ENCODE measurements at regions not wholly inside any gene's neighbourhood (a gene's known extent, or its start where the extent isn't known, plus 50 kb on each side); places are given as distances from the start of the nearest gene placed in this dataset.

DNA sequence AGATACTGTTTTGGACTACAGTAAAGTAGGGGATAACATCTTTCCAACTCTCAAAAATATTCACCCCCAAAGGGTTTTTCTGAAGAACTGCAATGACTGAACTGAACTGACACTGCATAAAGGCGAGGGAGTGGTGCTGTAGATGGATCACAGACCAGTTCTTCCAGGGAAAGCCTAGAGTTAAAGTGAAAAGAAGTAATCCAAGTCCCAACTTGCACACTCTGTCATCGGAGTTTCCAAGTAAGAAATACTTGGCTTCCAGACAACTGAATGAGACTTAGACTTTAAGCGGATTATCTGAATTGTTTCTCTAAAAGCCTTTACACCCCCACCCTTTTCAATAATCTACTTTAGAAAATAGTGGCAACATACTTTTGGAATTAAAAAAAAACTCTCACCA lies 134.1 kb upstream of the PREP start:
- Histone ChIP-seq H2AFZ (ENCODE audit: low read depth, low read length, severe bottlenecking) (no peak overlapping the region), H3F3A (ENCODE audit: insufficient read depth) (no peaks in the 10 kb centered on the region), H3K4me3 (ENCODE audit: insufficient read depth, low read length, poor library complexity, severe bottlenecking) (no peak overlapping the region), H3K9me3 (ENCODE audit: insufficient read depth, low read length) (no peaks in the 10 kb centered on the region), H3K4me2 (ENCODE audit: low read depth, low read length, poor library complexity, severe bottlenecking) (no peak overlapping the region), H4K20me1 (ENCODE audit: low read depth, low read length) (no peaks in the 10 kb centered on the region), H3K9ac (ENCODE audit: low read length) (no peak overlapping the region), H3K27me3 (ENCODE audit: low read length) (no peaks in the 10 kb centered on the region), H3K79me2 (ENCODE audit: insufficient read depth, low read length) (no peaks in the 10 kb centered on the region), H3K27ac (ENCODE audit: low read depth, low read length) (no peak overlapping the region), H3K36me3 (ENCODE audit: low read length) (no peaks in the 10 kb centered on the region), H3K9me2 (replicated peaks; ENCODE audit: insufficient read depth, low read length) (no peaks in the 10 kb centered on the region)
- no peak for TF ChIP-seq EZH2phosphoT487 (conservative IDR thresholded peaks at IDR 0.05; ENCODE audit: low read length)
- TF ChIP-seq, protein P1, sequence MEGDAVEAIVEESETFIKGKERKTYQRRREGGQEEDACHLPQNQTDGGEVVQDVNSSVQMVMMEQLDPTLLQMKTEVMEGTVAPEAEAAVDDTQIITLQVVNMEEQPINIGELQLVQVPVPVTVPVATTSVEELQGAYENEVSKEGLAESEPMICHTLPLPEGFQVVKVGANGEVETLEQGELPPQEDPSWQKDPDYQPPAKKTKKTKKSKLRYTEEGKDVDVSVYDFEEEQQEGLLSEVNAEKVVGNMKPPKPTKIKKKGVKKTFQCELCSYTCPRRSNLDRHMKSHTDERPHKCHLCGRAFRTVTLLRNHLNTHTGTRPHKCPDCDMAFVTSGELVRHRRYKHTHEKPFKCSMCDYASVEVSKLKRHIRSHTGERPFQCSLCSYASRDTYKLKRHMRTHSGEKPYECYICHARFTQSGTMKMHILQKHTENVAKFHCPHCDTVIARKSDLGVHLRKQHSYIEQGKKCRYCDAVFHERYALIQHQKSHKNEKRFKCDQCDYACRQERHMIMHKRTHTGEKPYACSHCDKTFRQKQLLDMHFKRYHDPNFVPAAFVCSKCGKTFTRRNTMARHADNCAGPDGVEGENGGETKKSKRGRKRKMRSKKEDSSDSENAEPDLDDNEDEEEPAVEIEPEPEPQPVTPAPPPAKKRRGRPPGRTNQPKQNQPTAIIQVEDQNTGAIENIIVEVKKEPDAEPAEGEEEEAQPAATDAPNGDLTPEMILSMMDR (IDR thresholded peaks at IDR 0.05; ENCODE audit: insufficient read depth, low read length, poor library complexity, severe bottlenecking) = no peak

DNA sequence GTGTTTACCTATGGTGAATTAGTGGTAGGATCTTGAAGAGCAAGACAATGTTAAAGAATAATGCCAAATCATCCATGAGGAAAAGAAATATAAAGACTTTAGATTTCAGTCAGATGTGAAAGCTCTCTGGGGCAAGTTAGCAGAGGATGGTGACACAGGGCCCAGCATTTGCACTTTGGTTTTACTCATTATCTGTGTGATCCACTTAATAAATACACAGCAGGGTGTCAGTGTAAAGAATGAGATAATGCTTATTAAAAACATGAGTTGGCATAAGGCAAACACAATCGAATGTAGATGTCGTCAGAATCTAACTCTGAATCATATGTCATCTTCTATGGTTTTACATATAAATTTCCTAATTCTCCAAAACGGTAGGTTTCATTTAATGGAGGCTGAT lies 130.4 kb upstream of the PREP start:
- H2AFZ ChIP-seq (ENCODE audit: low read depth, low read length, severe bottlenecking) = no peak overlapping the region
- H3K4me2 ChIP-seq (ENCODE audit: low read depth, low read length, poor library complexity, severe bottlenecking) = no peak overlapping the region
- H3K9ac ChIP-seq (ENCODE audit: low read length) = no peak overlapping the region
- H4K20me1 ChIP-seq (ENCODE audit: low read depth, low read length) = no peaks in the 10 kb centered on the region
- H3K79me2 ChIP-seq (ENCODE audit: insufficient read depth, low read length) = no peaks in the 10 kb centered on the region
- no peaks in the 10 kb centered on the region for H3K36me3 ChIP-seq (ENCODE audit: low read length)
- no peak overlapping the region for H3K27ac ChIP-seq (ENCODE audit: low read depth, low read length)
- no peaks in the 10 kb centered on the region for H3F3A ChIP-seq (ENCODE audit: insufficient read depth)
- H3K27me3 ChIP-seq (ENCODE audit: low read length) = no peaks in the 10 kb centered on the region
- H3K4me3 ChIP-seq (ENCODE audit: insufficient read depth, low read length, poor library complexity, severe bottlenecking) = no peak overlapping the region
- TF ChIP-seq, protein P1 (IDR thresholded peaks at IDR 0.05; ENCODE audit: insufficient read depth, low read length, poor library complexity, severe bottlenecking) = no peak
- no peak for TF ChIP-seq EZH2phosphoT487 (conservative IDR thresholded peaks at IDR 0.05; ENCODE audit: low read length)
- no peaks in the 10 kb centered on the region for H3K9me2 ChIP-seq (replicated peaks; ENCODE audit: insufficient read depth, low read length)
- no peaks in the 10 kb centered on the region for H3K9me3 ChIP-seq (ENCODE audit: insufficient read depth, low read length)

DNA sequence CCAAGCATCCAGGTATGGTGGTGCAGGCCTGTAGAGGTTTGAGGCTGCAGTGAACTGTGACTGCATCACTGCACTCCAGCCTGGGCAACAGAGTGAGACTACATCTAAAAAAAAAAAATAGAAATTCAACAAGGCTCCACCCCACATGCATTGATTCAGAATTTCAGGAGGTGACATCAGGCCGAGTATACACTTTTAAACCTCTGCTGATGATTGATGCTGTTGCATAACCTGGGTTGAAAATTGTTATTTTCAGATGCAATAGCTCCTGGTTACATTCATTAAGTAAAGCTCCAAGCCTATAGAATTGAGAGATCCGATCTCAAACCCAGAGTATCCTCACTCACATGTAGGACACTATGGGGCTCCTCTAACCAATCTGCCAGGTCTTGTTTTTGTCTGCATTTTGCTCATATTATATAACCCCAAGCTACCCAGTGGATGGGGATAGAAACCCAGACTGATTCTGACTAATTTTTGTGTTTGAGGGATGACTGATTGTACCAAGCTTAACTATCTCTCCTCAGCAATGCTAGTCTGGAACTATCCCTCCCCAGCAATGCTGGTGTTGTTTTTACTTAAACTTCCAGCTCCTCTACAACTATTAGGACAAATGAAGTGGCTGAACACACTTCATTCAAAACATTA lies 123.5 kb upstream of the PREP start:
- Histone ChIP-seq H3F3A (ENCODE audit: insufficient read depth) (no peaks in the 10 kb centered on the region), H3K9ac (ENCODE audit: low read length) (no peak overlapping the region), H3K27ac (ENCODE audit: low read depth, low read length) (no peak overlapping the region), H3K27me3 (ENCODE audit: low read length) (no peaks in the 10 kb centered on the region), H3K79me2 (ENCODE audit: insufficient read depth, low read length) (no peaks in the 10 kb centered on the region), H3K9me3 (ENCODE audit: insufficient read depth, low read length) (no peaks in the 10 kb centered on the region), H3K9me2 (replicated peaks; ENCODE audit: insufficient read depth, low read length) (no peaks in the 10 kb centered on the region), H4K20me1 (ENCODE audit: low read depth, low read length) (no peaks in the 10 kb centered on the region), H3K4me3 (ENCODE audit: insufficient read depth, low read length, poor library complexity, severe bottlenecking) (no peak overlapping the region), H3K4me2 (ENCODE audit: low read depth, low read length, poor library complexity, severe bottlenecking) (no peak overlapping the region), H2AFZ (ENCODE audit: low read depth, low read length, severe bottlenecking) (no peak overlapping the region), H3K36me3 (ENCODE audit: low read length) (no peaks in the 10 kb centered on the region)
- TF ChIP-seq EZH2phosphoT487 (conservative IDR thresholded peaks at IDR 0.05; ENCODE audit: low read length) = no peak
- TF ChIP-seq, protein P1 (IDR thresholded peaks at IDR 0.05; ENCODE audit: insufficient read depth, low read length, poor library complexity, severe bottlenecking) = no peak
